Effector memory CD8-positive, alpha-beta T cell (primary cell): ENCODE measurements at regions not wholly inside any gene's neighbourhood (a gene's known extent, or its start where the extent isn't known, plus 50 kb on each side); places are given as distances from the start of the nearest gene placed in this dataset.

ENCODE experiments used
- ATAC-seq: fragments of 150-1000 bp; cut with Tn5 transposase; replicated peaks from 2 replicates; pipeline ENCODE4 v1.10.0; 2021; ENCODE audit warnings: mild to moderate bottlenecking, moderate library complexity
- DNase-seq, 3 experiments: peaks; one replicate each; pipeline ENCODE4 v3.0.0; 2021
- H3K27ac Mint-ChIP-seq, 2 donors: one replicate each; pipeline ENCODE4 v1.8.0; 2022; ENCODE audit warnings: mild to moderate bottlenecking in 2 of 2, mixed read lengths in 2 of 2, moderate library complexity in 2 of 2
- H3K27me3 Mint-ChIP-seq, 2 donors: one replicate each; pipeline ENCODE4 v1.8.0; 2022; ENCODE audit warnings: mixed read lengths in 2 of 2
- H3K36me3 Mint-ChIP-seq: one replicate; pipeline ENCODE4 v1.8.0; 2022; ENCODE audit warnings: mild to moderate bottlenecking, moderate library complexity, mixed read lengths; ENCODE audit not compliant: insufficient read depth
- H3K4me1 Mint-ChIP-seq, 2 donors: one replicate each; pipeline ENCODE4 v1.8.0; 2022; ENCODE audit warnings: low read depth in 2 of 2, mixed read lengths in 2 of 2
- H3K4me3 Mint-ChIP-seq, 2 donors: one replicate each; pipeline ENCODE4 v1.8.0; 2022; ENCODE audit warnings: mild to moderate bottlenecking in 2 of 2, mixed read lengths in 2 of 2, moderate library complexity in 2 of 2
- H3K9me3 Mint-ChIP-seq, 2 donors: one replicate each; pipeline ENCODE4 v1.8.0; 2022; ENCODE audit warnings: mixed read lengths in 2 of 2

DNA sequence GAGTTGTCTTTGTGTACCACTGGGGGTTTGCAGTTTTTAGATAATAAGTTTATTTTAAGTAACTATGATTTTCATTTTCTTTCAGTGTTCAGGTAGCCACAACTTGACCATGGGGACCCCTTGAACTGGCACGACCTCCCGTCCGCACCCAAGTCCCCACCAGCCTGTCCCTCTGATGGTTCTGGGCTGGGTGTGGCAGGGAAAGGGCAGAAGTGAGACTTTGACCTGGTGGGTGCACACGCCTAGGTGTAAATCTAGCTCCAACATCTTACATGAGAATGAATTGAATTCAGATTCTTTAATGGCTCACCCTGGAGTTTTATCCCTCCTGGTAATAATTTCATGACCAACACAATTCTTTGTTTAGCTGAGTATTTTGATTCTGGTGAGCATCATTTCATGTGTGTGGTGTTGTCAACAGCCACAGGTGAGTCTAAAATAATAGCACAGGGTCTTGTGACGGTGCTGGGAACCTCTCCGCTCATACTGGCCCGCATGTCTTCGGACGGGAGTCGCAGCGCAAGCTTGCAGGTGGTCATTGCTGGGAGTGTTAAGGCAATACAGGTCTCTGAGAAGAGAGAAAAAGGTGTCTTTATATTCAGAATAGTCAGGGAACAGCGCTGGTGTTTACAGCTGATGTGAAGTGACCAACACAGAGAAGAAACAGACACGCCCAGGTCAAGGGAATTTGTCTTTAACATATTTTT is 50.8 kb upstream of the POFUT2 start:
- ATAC-seq (no peak), DNase-seq (no peak)
- Mint-ChIP-seq H3K4me1 (no peaks in the 10 kb centered on the region), H3K27me3 (peaks cover 32 to 68% of the 10 kb centered on the region in 2 donors), H3K36me3 (peaks cover 5% of the 10 kb centered on the region), H3K27ac (no peak overlapping the region), H3K9me3 (peaks cover 0 to 8% of the 10 kb centered on the region in 2 donors), H3K4me3 (no peak overlapping the region)

DNA sequence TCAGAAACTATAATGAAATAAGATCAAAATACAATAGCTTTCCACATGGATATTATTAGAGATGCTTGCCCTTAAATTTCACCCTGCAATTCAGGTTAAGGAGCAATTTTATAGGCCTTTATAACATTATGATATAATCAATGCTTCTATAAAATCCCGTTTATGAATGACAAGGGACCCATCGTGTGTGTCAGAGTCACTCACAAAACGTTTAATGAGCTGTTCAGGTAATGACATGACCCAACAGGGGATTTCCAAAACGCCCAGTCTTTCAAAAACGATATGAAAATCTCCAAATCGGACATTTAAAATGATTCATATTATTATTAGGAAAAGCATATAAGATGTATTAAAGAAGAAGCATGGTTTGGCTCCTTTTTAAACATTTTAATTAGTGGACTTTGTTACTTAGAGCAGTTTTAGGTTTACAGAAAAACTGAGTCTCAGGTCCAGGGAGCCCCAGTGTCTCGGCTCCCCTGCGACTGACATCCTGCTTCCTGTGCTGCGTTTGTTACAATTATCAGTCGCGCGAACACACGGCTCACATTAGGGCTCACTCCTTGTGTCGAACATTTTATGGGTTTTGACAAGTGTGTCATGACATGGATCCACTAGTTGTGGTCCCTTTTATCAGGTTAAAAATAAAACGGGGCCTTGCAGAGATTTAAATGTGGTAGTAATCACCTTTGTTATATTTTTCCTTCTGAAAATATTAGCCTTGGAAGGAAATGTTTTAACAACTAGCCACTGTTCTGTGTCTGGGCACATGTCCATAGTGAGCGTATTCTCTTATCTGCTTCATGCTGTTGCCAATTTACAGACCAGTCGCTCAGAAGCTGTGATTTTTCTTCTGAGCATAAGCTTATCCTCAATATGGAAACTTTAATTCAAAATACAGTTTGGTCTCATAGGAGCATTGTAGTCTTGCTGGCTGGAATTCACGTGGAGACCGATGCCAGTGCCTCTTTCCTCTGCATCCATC is 52.0 kb upstream of the POFUT2 start:
- Mint-ChIP-seq H3K4me3 (no peak overlapping the region), H3K27ac (no peak overlapping the region), H3K36me3 (peaks cover 5% of the 10 kb centered on the region), H3K27me3 (peaks cover 34 to 69% of the 10 kb centered on the region in 2 donors), H3K4me1 (no peaks in the 10 kb centered on the region), H3K9me3 (peaks cover 0 to 8% of the 10 kb centered on the region in 2 donors)
- no peak for ATAC-seq
- no peak for DNase-seq

DNA sequence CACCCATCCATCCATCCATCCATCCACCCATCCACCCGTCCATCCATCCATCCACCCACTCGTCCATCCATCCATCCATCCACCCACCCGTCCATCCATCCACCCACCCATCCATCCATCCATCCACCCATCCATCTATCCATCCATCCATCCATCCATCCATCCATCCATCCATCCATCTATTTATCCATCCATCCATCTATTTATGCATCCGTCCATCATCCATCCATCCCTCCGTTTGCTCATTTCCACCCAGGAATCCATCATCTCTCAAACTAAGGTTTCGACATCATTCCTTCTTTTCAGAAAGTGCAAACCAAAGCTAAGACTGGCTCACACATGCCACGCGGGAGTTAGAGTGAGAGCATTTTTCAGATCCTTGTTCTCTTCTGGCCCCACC is 52.8 kb upstream of the POFUT2 start:
- Mint-ChIP-seq H3K27me3 (peaks cover 36 to 72% of the 10 kb centered on the region in 2 donors), H3K4me1 (no peaks in the 10 kb centered on the region), H3K27ac (no peak overlapping the region), H3K4me3 (no peak overlapping the region), H3K36me3 (peaks cover 5% of the 10 kb centered on the region), H3K9me3 (peaks cover 0 to 8% of the 10 kb centered on the region in 2 donors)
- DNase-seq, result no peak
- ATAC-seq, result no peak

DNA sequence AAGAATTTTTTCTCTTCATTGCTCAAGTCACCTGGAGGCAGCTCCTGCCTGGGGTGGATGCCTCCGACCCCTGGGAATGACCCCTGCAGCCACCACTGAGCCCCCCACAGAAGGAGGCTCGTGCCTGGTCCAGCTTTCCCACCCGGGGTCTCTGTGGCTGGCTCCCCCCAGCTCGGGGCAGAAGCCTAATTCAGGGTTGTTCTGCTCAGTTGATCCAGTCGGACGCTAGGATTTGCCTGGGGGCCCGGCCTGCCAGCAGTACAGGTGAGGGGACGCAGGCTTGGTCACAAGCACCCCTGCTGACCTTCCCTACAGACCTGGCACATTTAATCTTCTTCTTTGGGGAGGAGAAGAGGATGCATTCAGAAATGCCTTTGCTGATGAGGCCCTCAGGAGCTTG is 53.6 kb upstream of the POFUT2 start:
- H3K9me3 Mint-ChIP-seq, result peaks cover 0 to 8% of the 10 kb centered on the region in 2 donors
- no peak for ATAC-seq
- H3K4me1 Mint-ChIP-seq, result no peaks in the 10 kb centered on the region
- DNase-seq, result no peak
- peaks cover 36 to 65% of the 10 kb centered on the region in 2 donors for H3K27me3 Mint-ChIP-seq
- H3K27ac Mint-ChIP-seq, result no peak overlapping the region
- no peak overlapping the region for H3K4me3 Mint-ChIP-seq
- H3K36me3 Mint-ChIP-seq, result peaks cover 5% of the 10 kb centered on the region

DNA sequence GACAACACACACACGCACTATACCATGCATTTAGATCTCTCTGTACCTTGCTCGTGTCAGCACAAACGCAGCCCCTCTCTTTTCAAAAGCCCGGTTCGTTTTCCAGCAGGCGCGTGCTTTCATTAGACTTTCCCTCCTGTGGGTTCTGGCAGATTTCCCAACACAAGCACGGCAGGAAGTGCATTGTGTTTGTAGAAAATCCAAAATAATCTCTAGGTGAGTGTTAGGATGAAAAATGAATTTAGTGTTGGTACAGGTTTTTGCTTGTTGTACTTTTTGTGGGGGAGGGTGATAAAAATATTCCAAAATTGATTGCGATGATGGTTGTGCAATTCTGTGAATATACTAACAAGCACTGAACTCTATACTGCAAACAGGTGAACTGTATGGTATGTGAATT is 54.1 kb upstream of the POFUT2 start:
- peaks cover 5% of the 10 kb centered on the region for H3K36me3 Mint-ChIP-seq
- H3K9me3 Mint-ChIP-seq, result peaks cover 0 to 8% of the 10 kb centered on the region in 2 donors
- ATAC-seq (no peak), DNase-seq (no peak)
- peaks cover 32 to 60% of the 10 kb centered on the region in 2 donors for H3K27me3 Mint-ChIP-seq
- H3K27ac Mint-ChIP-seq, result no peak overlapping the region
- H3K4me1 Mint-ChIP-seq, result no peaks in the 10 kb centered on the region
- H3K4me3 Mint-ChIP-seq, result no peak overlapping the region

DNA sequence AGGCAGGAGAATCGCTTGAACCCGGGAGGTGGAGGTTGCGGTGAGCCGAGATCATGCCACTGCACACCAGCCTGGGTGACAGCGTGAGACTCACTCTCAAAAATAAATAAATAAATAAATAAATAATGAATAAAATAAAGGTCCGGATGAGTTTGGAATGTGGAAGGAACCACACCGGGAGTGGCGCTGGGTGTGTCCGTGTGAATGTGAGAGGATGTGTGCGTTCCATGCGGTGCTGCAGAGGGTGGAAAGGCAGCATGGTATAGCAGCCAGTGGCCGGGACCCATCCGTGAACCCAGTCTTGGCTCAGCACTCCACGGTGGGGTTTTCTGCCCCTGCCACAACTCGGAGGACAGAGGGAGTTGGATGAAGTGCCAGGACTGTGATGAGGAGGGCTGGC is 56.2 kb upstream of the POFUT2 start:
- peaks cover 5% of the 10 kb centered on the region for H3K36me3 Mint-ChIP-seq
- peaks cover 32 to 58% of the 10 kb centered on the region in 2 donors for H3K27me3 Mint-ChIP-seq
- DNase-seq (no peak), ATAC-seq (no peak)
- no peaks in the 10 kb centered on the region for H3K4me1 Mint-ChIP-seq
- peaks cover 0 to 8% of the 10 kb centered on the region in 2 donors for H3K9me3 Mint-ChIP-seq
- H3K4me3 Mint-ChIP-seq, result no peak overlapping the region
- no peak overlapping the region for H3K27ac Mint-ChIP-seq

DNA sequence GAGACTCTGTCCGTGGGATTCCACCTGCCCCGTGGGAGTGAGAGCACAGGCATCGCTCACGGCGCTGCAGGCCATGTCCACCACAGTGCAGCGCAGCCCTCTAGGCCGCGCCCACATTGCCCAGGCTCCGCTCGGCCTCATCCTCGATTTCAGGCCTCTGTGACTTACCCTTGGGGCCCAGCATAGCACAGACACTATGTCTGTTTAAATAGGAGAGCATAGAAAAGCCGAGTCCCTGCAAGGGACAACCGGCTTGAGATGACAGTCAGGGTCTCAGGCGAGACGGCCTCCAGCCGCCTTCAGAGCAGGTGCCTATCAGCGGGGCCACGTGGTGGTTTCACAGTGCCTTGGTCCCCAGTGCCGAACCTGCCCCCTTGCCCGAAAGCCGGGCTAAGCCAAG is 56.9 kb upstream of the POFUT2 start:
- ATAC-seq, result no peak
- no peak overlapping the region for H3K4me3 Mint-ChIP-seq

DNA sequence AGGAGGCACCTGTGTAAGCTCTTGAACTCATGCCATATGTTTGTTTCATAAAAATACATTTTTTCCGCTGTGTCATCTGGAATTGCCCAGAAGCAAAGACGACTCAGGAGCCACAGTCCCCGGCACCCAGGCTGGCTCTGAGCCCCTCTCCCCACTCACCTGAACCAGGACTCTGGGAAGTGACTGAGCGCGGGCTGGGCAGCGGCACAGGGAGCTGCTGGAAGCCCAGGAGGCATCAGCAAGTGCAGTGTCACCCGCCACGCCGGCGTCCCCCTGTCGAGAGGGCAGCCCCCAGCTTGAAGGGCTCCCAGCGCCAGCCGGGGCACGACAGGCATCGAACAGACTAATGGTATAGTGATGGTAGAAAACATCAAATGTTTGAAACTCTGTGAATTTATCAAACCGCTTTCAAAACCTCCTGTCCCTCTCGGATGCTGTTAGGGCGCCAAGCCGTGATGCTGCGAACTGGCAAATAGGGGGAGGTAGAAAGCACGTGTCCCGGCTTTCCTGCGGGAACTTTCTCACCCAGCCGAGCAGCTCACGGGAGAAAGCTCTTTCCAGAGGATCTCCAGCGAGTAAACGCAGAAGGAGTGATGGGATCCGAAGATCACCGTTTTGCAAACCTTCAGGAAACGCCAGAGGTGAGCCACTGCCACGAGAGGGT is 57.8 kb upstream of the COL18A1 start:
- Mint-ChIP-seq H3K9me3 (no peaks in the 10 kb centered on the region), H3K36me3 (no peaks in the 10 kb centered on the region), H3K27ac (no peak overlapping the region), H3K27me3 (peaks cover 16 to 43% of the 10 kb centered on the region in 2 donors), H3K4me1 (no peaks in the 10 kb centered on the region), H3K4me3 (no peak overlapping the region)
- DNase-seq (no peak), ATAC-seq (no peak)

More for the DNA sequence above, 56.9 kb upstream of the POFUT2 start:
- H3K27ac Mint-ChIP-seq, result no peak overlapping the region
- peaks cover 5% of the 10 kb centered on the region for H3K36me3 Mint-ChIP-seq
- no peak for DNase-seq
- peaks cover 32 to 58% of the 10 kb centered on the region in 2 donors for H3K27me3 Mint-ChIP-seq
- H3K9me3 Mint-ChIP-seq, result peaks cover 0 to 8% of the 10 kb centered on the region in 2 donors
- H3K4me1 Mint-ChIP-seq, result no peaks in the 10 kb centered on the region

DNA sequence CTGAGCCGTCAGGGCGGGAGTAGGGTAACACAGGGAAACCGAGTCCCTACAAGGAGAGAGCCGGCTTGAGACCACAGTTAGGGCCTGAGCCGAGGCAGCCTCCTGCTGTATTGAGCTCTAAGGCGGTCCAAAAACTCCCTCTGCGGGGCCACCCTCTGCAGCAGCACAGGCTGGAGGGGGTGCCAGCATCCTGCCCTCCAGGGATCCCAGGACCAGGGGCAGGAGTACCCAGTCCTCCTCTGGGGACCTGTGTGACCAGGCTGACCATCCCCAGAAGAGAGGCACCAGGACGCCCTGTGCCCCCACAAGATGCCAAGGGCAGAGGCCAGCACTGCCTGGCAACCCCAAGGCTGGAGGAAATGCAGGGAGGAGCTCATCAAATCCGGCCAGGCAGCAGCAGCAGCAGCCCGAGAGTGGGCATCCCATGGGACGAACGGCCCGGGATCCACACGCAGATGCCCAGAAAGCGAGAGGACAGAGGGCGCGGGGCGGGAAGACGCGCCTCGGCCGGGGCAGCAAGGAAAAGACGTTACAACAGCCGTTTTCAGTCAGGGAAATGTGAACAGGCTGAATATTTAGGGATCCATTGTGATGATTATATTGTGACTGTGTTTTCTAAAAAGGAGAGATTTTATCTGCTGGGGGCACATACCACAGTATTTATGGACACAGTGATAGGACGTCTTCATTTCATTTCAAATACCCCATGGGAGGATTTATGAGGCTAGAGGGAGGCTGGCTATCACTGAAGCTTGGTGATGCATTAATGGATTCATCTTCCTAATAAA is 57.1 kb upstream of the COL18A1 start:
- no peaks in the 10 kb centered on the region for H3K4me1 Mint-ChIP-seq
- H3K36me3 Mint-ChIP-seq, result no peaks in the 10 kb centered on the region
- H3K27me3 Mint-ChIP-seq, result peaks cover 16 to 36% of the 10 kb centered on the region in 2 donors
- no peak for ATAC-seq
- no peak for DNase-seq
- H3K27ac Mint-ChIP-seq, result peak overlapping the region in 1 of 2 donors; percentile 53
- H3K4me3 Mint-ChIP-seq, result no peak overlapping the region
- H3K9me3 Mint-ChIP-seq, result no peaks in the 10 kb centered on the region

DNA sequence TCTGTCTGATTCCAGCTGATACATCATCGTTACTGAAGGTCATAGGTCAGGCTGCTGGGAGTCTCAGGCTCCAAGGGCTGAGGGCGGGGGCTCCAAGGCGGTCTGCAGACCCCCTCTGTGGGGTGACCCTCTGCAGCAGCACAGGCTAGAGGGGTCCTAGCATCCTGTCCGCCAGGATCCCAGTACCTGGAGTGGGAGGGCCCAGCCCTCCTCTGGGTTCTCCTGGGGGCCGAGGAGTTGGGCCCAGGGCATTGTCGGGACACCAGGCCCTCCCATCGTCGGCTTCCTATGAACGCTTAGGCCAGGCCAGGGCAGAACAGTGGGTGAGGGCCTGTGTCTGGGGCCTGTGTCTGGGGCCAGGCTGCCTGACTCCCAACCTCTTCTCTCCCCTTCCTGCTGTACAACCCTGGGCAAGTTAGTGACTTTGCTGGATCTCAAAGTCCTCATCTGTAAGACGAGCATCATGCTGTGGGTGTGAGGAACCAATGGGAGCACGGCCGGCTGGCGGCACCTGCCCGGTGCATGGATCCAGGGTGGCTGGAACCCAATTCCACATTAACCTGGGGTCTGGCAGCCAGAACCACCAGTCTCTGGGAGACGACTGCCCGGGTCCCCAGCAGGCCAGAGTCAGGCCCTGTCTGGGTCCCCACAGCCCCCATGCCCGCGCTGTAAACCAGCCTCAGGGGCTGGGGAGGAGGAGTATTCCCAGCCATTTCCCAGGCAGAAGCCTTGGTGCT is 56.2 kb upstream of the COL18A1 start:
- Mint-ChIP-seq H3K4me1 (no peaks in the 10 kb centered on the region), H3K36me3 (no peaks in the 10 kb centered on the region), H3K27ac (no peak overlapping the region), H3K9me3 (no peaks in the 10 kb centered on the region), H3K27me3 (peaks cover 11 to 36% of the 10 kb centered on the region in 2 donors), H3K4me3 (no peak overlapping the region)
- no peak for DNase-seq
- ATAC-seq, result no peak

DNA sequence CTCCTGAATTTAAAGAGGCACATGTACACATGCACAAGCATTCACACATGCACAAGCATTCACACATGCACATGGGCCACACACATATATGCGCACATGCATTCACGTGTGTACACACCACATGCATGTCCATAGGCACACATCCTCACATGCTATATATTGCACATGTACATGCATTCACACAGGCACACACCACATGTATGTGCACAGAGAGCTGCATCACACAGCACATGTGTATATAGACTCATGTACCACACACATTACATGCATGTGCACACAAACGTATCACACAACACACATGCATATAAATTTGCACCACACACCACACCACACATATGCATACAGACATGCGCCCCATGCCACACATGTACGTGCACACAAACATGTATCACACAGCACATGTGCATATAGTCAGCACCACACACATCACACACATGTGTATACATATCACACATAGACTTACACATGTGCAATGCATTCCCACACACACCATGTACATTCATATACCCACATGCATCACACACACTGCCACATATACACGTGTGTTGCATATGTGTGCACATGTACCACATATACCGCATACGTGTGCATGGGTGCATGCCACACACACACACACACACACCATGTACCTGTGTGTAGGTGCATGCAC is 54.6 kb upstream of the COL18A1 start:
- ATAC-seq (no peak), DNase-seq (no peak)
- H3K4me1 Mint-ChIP-seq, result peaks cover 0 to 2% of the 10 kb centered on the region in 2 donors
- H3K27me3 Mint-ChIP-seq, result peaks cover 12 to 33% of the 10 kb centered on the region in 2 donors
- H3K9me3 Mint-ChIP-seq, result no peaks in the 10 kb centered on the region
- no peaks in the 10 kb centered on the region for H3K36me3 Mint-ChIP-seq
- H3K27ac Mint-ChIP-seq, result no peak overlapping the region
- no peak overlapping the region for H3K4me3 Mint-ChIP-seq

DNA sequence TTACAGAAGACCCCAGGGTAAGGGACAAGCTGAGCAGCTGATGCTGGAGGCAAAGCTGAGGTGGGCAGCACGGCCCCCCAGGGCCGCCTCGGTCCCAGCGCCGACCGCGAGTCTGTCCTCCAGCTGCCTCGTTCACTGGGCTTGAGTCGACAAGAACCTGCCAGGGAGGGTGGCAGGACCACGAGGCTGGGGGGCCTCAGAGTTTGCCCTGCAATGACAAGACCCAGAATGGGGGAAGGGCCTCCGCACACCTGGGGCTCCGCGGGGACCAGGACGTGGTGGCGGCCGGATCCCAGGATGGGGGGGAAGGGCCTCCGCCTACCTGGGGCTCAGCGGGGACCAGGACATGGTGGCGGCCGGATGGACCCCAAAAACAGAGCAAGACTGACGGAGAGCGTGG is 53.9 kb upstream of the COL18A1 start:
- no peak for DNase-seq
- ATAC-seq, result no peak
- no peak overlapping the region for H3K27ac Mint-ChIP-seq
- H3K36me3 Mint-ChIP-seq, result peaks cover 2% of the 10 kb centered on the region
- peaks cover 19 to 40% of the 10 kb centered on the region in 2 donors for H3K27me3 Mint-ChIP-seq
- peaks cover 7 to 9% of the 10 kb centered on the region in 2 donors for H3K4me1 Mint-ChIP-seq
- H3K9me3 Mint-ChIP-seq, result no peaks in the 10 kb centered on the region
- H3K4me3 Mint-ChIP-seq, result no peak overlapping the region
